Liver (tissue), 8 donors: ENCODE measurements at regions not wholly inside any gene's neighbourhood (a gene's known extent, or its start where the extent isn't known, plus 50 kb on each side); places are given as distances from the start of the nearest gene placed in this dataset.

Experiments
- DNase-seq: peaks from one replicate; pipeline ENCODE4 v3.0.0-alpha.2; 2017; ENCODE audit warnings: low spot score
- H3K27ac ChIP-seq, 2 donors: one replicate each; pipeline ENCODE4 v1.7.0; 2013; ENCODE audit warnings: inconsistent platforms in 2 of 2, low read length in 2 of 2, control low read depth in 1 of 2, low read depth in 1 of 2, mild to moderate bottlenecking in 1 of 2
- H3K27me3 ChIP-seq, 4 donors: one replicate each; pipeline versions ENCODE4 v1.6.1 to v1.7.0; 2013; ENCODE audit warnings: low read length in 3 of 4, inconsistent platforms in 1 of 4, mild to moderate bottlenecking in 1 of 4, moderate library complexity in 1 of 4; ENCODE audit not compliant: control insufficient read depth in 4 of 4, insufficient read depth in 4 of 4
- H3K36me3 ChIP-seq, 4 donors: one replicate each; pipeline versions ENCODE4 v1.6.1 to v1.7.0; 2013; ENCODE audit warnings: low read length in 3 of 4, mild to moderate bottlenecking in 3 of 4, low read depth in 1 of 4, moderate library complexity in 1 of 4; ENCODE audit not compliant: control insufficient read depth in 4 of 4, insufficient read depth in 3 of 4
- H3K4me1 ChIP-seq, 4 donors: one replicate each; pipeline versions ENCODE4 v1.6.1 to v1.7.0; 2013; ENCODE audit warnings: low read length in 3 of 4, mild to moderate bottlenecking in 3 of 4, moderate library complexity in 1 of 4; ENCODE audit not compliant: control insufficient read depth in 4 of 4, insufficient read depth in 4 of 4
- H3K4me3 ChIP-seq, 3 donors: one replicate each; pipeline versions ENCODE4 v1.6.1 to v1.7.0; 2013; ENCODE audit warnings: low read length in 3 of 3, control low read depth in 1 of 3, low read depth in 1 of 3, mild to moderate bottlenecking in 1 of 3
- H3K9ac ChIP-seq, 2 donors: one replicate each; pipeline ENCODE4 v1.7.0; 2013; ENCODE audit warnings: low read length in 2 of 2, mild to moderate bottlenecking in 2 of 2, moderate library complexity in 2 of 2, control low read depth in 1 of 2, low read depth in 1 of 2
- H3K9me3 ChIP-seq, 4 donors: one replicate each; pipeline versions ENCODE4 v1.6.1 to v1.7.0; 2013; ENCODE audit warnings: low read length in 3 of 4; ENCODE audit not compliant: control insufficient read depth in 4 of 4
- ATF3 ChIP-seq: IDR thresholded peaks from 2 replicates; pipeline ENCODE4 v1.6.1; 2016; ENCODE audit warnings: antibody characterized with exemption
- CTCF ChIP-seq: fragments of 150-350 bp; IDR thresholded peaks from 2 replicates; pipeline ENCODE4 v1.5.1; 2017; ENCODE audit warnings: improper control_type of control experiment, low read depth, low read length; ENCODE audit not compliant: missing input control
- EGR1 ChIP-seq, 2 donors: IDR thresholded peaks; 2 replicates each; pipeline ENCODE4 v1.6.1; 2016 to 2018; ENCODE audit warnings: antibody characterized with exemption in 2 of 2, low read depth in 2 of 2
- FOXA1 ChIP-seq: IDR thresholded peaks from 2 replicates; pipeline ENCODE4 v1.6.1; 2016; ENCODE audit warnings: antibody characterized with exemption
- FOXA2 ChIP-seq: IDR thresholded peaks from 2 replicates; pipeline ENCODE4 v1.6.1; 2016; ENCODE audit warnings: antibody characterized with exemption
- HNF4A ChIP-seq, 2 donors: conservative IDR thresholded peaks; 2 replicates each; pipeline ENCODE4 v1.6.1; 2016; ENCODE audit warnings: antibody characterized with exemption in 2 of 2, mild to moderate bottlenecking in 2 of 2
- HNF4G ChIP-seq: IDR thresholded peaks from 2 replicates; pipeline ENCODE4 v1.6.1; 2016; ENCODE audit warnings: antibody characterized with exemption
- JUND ChIP-seq, 2 donors: IDR thresholded peaks; 2 replicates each; pipeline ENCODE4 v1.6.1; 2016; ENCODE audit warnings: antibody characterized with exemption in 2 of 2
- MAX ChIP-seq: IDR thresholded peaks from 2 replicates; pipeline ENCODE4 v1.6.1; 2016; ENCODE audit warnings: antibody characterized with exemption
- NR2F2 ChIP-seq: IDR thresholded peaks from 2 replicates; pipeline ENCODE4 v1.6.1; 2016; ENCODE audit warnings: antibody characterized with exemption
- RAD21 ChIP-seq, 2 donors: IDR thresholded peaks; 2 replicates each; pipeline ENCODE4 v1.6.1; 2016; ENCODE audit warnings: antibody characterized with exemption in 2 of 2, mild to moderate bottlenecking in 2 of 2
- REST ChIP-seq: IDR thresholded peaks from 2 replicates; pipeline ENCODE4 v1.6.1; 2016; ENCODE audit warnings: antibody characterized with exemption, mild to moderate bottlenecking
- RXRA ChIP-seq, 2 donors: IDR thresholded peaks; 2 replicates each; pipeline ENCODE4 v1.6.1; 2017 to 2018; ENCODE audit warnings: antibody characterized with exemption in 2 of 2, mild to moderate bottlenecking in 1 of 2
- SP1 ChIP-seq: IDR thresholded peaks from 2 replicates; pipeline ENCODE4 v1.6.1; 2018; ENCODE audit warnings: antibody characterized with exemption, mild to moderate bottlenecking
- TAF1 ChIP-seq: conservative IDR thresholded peaks from 2 replicates; pipeline ENCODE4 v1.6.1; 2016; ENCODE audit warnings: antibody characterized with exemption, mild to moderate bottlenecking
- YY1 ChIP-seq: IDR thresholded peaks from 2 replicates; pipeline ENCODE4 v1.6.1; 2016; ENCODE audit warnings: antibody characterized with exemption, mild to moderate bottlenecking
- ZBTB33 ChIP-seq: IDR thresholded peaks from 2 replicates; pipeline ENCODE4 v1.6.1; 2016; ENCODE audit warnings: antibody characterized with exemption
- WGBS: extraction: QIAGEN DNeasy Blood & Tissue Kit; methylation state at CpG from one replicate; pipeline ENCODE4 v1.1.7; 2013; 5-methylcytosine and 5-hydroxymethylcytosine counted together
- donor health status: healthy.
- donor health status: healthy.
- donor health status: healthy.
- donor health status: healthy.
- donor health status: healthy.

- no peak overlapping the region for H3K9ac ChIP-seq
- no peak overlapping the region for H3K27ac ChIP-seq
- 90% methylated on average over 4 of the region's 4 CpGs for WGBS
- no peak overlapping the region for H3K4me3 ChIP-seq
- H3K27me3 ChIP-seq: peaks cover 0 to 6% (median 5%) of the 10 kb centered on the region in 4 donors
- DNase-seq: no peak
- H3K36me3 ChIP-seq: no peaks in the 10 kb centered on the region
- no peaks in the 10 kb centered on the region for H3K4me1 ChIP-seq
- no peak for TF ChIP-seq YY1
- no peak for TF ChIP-seq RXRA (IDR thresholded peaks at IDR 0.05)
- TF ChIP-seq FOXA2: no peak
- no peak for TF ChIP-seq JUND (IDR thresholded peaks at IDR 0.05)
- no peak for TF ChIP-seq NR2F2
- no peak for TF ChIP-seq ATF3
- no peak for TF ChIP-seq TAF1
- no peak for TF ChIP-seq REST
- TF ChIP-seq SP1: no peak
- no peak for TF ChIP-seq HNF4G
- TF ChIP-seq EGR1 (IDR thresholded peaks at IDR 0.05; ENCODE audit: low read depth in 2 of 2): no peak
- no peak for TF ChIP-seq MAX
- no peak for TF ChIP-seq HNF4A (conservative IDR thresholded peaks at IDR 0.05)
- TF ChIP-seq ZBTB33: no peak
- no peak for TF ChIP-seq FOXA1
- no peak for TF ChIP-seq RAD21 (IDR thresholded peaks at IDR 0.05)
- TF ChIP-seq CTCF: no peak
- H3K9me3 ChIP-seq: no peaks in the 10 kb centered on the region
These were observed 295.5 kb upstream of the RUNX1 start for GRCh38 chr21:35344582-35344981.
